ENCODE measurements at regions not wholly inside any gene's neighbourhood (a gene's known extent, or its start where the extent isn't known, plus 50 kb on each side); places are given as distances from the start of the nearest gene placed in this dataset.
"Not testable (repeated sequence)": the region's sequence is repeated elsewhere in the genome, so short reads cannot be mapped to it uniquely, and the experiment has no call there.

- DNase-seq: no peak
These were observed 173.5 kb downstream of the C16orf95 start for GRCh38 chr16:87143661-87144121.

DNA sequence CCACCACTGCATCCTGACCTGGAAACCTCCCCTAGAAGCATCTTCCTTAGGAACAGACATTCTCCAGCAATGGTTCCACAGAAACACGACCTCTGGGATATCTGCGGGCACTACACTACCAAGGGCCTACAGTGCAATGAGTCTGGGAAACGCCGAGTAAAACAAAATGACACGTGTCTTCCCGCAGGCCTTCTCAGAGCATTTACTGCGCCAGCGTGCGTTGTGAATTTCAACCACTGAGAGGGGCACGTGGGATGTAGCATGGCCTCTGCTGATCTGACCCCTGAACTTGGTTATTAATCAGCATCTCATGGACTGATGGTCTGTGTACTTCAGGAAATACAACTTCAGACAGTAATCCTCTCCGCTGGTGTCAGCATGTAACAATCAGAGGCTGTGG lies 173.0 kb downstream of the C16orf95 start:
- no peak for DNase-seq

DNA sequence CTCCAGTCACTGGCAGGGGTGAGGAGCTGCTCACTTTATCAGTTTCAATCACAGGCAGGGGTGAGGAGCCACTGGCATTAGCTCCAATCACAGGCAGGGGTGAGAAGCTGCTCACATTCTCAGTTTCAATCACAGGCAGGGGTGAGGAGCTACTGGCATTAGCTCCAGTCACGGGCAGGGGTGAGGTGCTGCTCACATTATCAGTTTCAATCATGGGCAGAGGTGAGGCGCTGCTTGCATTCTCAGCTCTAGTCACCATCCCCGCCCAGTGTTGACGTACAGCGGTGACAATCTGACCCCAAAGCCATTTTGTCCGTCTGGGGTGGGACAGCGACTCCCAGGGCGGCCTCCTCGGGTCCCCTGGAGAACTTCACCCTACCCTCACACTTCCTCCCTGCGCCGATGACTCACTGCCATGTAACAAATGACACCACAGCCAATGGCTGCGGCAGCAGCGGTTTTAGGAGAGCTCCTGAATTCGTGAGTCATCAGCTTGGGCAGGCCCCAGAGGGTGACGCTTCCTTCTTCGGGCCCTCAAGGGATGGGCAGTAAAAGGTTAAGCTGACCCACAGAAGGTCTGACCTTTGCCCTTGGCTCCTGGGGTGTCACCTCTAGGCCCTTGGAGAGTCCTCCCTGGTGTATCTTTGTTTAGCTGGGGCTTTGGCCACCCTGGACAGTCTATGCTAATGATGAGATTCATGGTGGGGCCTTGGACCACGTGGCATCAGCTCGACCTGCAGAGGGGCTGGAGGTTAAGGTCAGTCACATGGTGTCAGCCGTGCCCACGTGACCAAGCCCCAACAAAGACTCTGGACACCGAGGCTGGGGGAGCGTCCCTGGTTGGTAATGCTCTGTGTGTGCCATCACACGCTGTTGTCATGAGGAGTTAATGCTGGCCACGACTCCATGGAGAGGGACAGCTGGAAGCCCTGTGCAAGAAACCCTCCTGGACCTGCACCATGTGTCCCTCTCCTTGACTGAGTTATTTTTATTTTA lies 171.7 kb downstream of the C16orf95 start:
- DNase-seq: no peak

DNA sequence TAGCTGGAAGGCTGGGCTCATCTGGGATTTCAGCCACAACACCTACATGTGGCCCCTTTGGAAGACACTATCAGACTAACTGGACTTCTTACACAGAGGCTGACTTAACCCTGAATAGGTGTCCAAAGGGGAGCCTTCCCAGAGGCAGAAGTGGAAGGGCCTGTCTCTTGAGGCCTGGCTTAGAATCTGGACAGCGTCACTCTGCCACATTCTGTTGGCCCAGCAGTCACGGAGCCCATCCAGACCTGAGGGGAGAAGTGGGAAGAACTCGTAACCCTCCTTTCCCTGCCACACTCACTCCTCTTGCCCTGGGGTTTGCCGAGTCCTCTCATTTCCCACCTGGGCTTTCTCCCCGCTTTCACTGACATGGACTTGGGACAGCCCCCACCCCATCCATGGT lies 170.5 kb downstream of the C16orf95 start:
- no peak for DNase-seq

GRCh38 chr16:87149051-87149450 lies 168.1 kb downstream of the C16orf95 start:
- DNase-seq: peak; percentile 8

GRCh38 chr16:87150262-87150661 lies 166.9 kb downstream of the C16orf95 start:
- no peak for DNase-seq

DNA sequence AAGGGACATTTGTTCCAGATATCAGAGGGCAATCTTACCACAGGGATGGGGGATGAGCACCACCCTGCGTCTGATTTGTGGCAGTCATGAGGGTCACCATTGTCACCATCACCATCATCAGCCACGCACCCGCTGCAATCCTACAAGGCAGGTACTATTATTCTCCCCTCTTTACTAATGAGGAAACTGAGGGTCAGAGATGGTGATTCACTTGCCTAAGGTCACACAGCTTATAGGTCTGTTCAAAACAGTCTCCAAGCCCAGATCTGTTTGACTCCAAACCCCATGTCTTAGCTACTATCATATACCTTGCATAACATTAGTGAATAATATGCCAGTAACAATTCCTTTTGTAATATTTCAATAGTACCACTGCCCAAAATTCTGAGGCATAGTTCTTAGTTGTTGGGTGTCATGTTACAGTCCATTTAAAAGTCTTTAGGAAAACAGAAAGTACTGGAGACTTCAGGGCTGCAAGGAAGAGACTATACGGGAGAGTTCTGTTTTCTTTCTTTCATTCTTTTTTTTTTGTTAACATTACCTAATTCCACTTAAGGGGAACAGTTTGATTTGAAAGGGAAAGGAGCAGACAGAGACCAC lies 166.4 kb downstream of the C16orf95 start:
- DNase-seq: no peak

DNA sequence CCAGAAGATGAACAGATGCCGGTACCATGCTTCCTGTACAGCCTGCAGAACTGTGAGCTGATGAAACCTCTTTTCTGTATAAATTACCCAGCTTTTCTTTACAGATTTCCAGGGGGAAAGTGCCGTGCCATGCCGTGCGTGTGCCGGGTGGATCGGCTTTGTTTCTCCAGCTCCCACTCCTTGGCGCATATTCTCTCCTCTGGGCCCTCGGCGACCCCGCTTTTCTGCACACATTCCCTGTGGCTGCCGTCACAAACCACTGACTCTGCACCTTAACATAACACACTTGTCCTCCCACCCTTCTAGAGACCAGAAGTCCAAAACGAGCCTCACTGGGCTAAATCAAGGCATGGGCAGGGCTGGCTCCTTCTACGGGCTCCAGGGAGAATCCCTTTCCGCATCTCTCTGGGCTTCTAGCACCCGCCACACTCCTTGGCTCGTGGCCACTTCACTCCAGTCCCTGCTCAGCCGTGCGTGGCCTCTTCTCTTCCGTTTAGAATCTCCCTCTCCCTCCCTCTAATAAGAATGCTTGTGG lies 164.9 kb downstream of the C16orf95 start:
- no peak for DNase-seq

- no peak for DNase-seq
These were observed 163.9 kb downstream of the C16orf95 start for GRCh38 chr16:87153326-87153725.

GRCh38 chr16:87155315-87155714 lies 161.9 kb downstream of the C16orf95 start:
- DNase-seq: not testable (repeated sequence)

DNA sequence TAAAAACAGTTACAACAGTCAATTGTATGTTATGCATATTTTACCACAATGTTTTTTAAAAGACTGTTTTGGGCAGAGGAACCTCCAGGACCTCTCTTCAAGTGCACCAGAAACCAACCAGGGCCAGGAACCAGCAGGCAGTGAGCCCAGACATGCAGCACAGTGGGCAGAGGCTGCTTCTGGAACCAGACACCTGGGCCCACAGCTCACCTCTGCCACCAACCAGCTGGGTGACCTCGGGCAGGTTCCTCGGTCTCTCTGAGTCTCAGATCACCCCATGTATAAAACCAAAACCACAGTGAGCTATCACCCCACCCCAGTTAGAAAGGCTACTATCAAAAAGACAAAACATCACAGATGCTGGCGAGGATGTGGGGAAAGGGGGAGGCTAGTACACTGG lies 161.0 kb downstream of the C16orf95 start:
- no peak for DNase-seq

GRCh38 chr16:87160234-87160636 lies 157.0 kb downstream of the C16orf95 start:
- DNase-seq: no peak

DNA sequence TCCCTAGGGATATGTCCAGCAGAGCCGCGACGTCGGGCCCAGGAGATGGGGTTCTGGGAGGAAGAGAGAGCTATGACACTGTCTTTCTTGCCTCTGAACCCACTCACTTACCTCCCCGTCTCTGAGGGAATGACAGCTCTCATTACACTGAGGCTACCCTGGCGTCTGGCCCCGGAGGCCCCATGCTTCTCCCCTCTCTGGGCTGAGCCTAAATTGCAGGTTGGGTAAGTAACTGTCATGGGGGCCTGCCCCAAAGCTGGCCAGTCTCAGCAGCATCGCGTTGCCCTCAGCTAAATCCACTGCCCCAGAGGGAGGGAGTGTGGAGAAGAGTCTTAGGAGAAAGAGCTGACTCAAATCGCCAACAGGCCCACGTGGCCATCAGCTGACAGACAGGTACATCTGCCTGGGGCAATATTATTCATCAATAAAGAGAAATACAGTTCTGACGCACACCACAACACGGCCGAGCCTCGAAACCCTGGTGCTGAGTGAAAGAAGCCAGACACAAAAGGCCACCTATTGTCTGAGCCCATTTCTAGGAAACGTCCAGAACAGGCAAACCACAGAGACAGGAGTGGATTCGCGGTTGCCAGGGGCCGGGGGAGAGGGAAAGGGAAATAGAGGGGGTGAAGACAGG lies 156.4 kb downstream of the C16orf95 start:
- no peak for DNase-seq

- not testable (repeated sequence) for DNase-seq
These were observed 155.8 kb downstream of the C16orf95 start for GRCh38 chr16:87161410-87161809.

DNA sequence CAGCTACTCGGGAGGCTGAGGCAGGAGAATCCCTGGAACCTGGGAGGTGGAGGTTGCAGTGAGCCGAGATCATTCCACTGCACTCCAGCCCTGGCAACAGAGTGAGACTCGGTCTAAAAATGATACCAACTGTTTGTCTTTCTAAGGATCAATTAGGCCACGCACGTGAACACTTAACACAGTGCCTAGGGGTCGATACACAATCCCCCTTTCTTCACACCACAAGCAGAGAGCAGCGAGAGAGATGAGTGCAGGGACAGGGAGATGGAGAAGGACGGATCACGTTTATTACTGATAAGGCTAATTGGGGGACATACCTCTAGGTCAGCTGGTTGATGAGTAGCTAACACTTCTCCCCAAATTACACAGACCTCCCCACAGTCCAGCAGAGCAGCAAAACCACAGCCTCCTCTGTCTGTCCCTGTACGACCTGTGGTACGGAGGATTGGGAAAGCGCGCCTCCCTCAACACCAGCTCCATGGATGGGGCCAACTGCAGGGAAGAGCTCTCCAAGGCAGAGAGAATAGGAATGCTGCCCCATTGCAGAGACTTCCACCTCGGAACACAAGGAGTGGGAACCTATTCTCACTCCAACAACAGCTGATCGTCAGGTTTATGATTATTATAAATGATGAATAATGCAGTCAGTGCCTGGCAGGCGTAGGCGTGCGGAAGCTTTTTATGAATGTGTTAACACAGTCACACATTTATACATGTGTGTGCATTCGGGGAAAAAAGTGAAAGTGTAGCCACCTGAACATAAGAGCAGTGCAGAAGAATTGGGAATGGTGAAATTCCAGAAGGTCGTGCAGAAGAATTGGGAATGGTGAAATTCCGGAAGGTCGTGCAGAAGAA lies 155.1 kb downstream of the C16orf95 start:
- no peak for DNase-seq

- not testable (repeated sequence) for DNase-seq
These were observed 154.4 kb downstream of the C16orf95 start for GRCh38 chr16:87162799-87163198.

- DNase-seq: no peak
These were observed 153.6 kb downstream of the C16orf95 start for GRCh38 chr16:87163637-87164036.

- DNase-seq: no peak
These were observed 152.0 kb downstream of the C16orf95 start for GRCh38 chr16:87165151-87165550.

DNA sequence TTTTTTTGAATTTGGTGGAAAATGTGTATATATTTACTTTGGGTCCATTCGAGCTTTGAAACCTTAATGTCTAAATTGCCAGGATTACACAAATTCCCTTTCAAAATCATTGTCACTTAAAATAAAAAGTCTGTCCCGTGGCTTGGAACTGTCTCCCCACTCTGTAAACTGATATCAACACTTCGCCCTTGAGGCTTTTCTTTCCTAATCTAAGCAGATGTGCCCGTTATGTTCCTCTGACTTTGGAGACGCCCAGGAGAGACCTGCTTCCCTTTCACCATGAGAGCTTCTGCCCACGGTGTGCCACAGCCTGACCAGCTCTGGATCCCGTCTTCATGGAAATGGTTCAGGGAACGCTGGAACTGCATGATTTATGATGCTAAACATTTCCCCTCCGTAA lies 151.3 kb downstream of the C16orf95 start:
- no peak for DNase-seq

DNA sequence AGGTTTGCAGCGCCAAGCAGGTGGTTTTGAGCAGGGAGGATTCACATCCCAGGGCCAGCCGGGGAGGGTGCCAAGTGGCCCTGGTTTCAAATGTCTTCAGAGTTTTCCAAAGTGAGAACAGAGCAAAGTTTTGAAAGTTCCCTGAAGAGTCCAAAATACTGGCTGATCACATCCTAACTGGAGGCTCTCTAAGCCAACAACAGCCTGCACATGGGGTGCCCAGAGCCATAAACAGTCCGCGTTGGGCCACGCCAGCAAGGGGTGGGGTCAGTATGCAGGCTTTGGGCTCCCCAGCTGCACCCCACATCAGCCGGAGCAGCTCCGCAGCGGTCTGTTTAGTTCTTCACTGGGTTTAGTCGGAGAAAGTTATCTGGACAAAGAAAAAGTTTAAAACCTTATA lies 150.9 kb downstream of the C16orf95 start:
- DNase-seq: no peak

- no peak for DNase-seq
These were observed 150.3 kb downstream of the C16orf95 start for GRCh38 chr16:87166934-87167333.

DNA sequence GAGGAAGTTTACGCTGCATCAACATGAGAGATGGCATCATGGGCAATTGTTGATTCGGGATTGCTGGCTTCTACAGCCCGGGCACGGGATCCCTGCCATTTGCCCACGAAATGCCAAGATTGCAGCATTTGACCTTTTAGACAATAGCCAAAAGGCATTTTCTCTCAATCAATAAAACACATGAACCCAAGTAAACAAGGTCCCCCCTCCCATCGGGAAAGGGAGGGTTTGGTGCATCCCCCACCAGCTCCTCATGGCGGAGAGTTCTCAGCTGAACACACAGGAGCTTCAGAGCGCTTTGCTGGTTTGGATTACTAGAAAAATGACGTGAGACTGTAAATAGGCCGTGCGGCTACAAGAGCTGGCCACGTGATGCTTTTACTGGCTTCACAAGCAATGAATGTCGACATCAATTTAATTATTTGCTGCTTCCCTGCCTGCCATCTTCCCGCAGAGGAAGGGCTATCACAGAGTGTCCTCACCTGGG lies 147.6 kb downstream of the C16orf95 start:
- DNase-seq: no peak

All from amniotic stem cell (primary cell).